Suppressor macrophage treated with lipopolysaccharide for 4 hours (primary cell): ENCODE measurements at regions not wholly inside any gene's neighbourhood (a gene's known extent, or its start where the extent isn't known, plus 50 kb on each side); places are given as distances from the start of the nearest gene placed in this dataset.

Source experiments
- DNase-seq: peaks from one replicate; pipeline ENCODE4 v3.0.0-alpha.2; 2020

DNA sequence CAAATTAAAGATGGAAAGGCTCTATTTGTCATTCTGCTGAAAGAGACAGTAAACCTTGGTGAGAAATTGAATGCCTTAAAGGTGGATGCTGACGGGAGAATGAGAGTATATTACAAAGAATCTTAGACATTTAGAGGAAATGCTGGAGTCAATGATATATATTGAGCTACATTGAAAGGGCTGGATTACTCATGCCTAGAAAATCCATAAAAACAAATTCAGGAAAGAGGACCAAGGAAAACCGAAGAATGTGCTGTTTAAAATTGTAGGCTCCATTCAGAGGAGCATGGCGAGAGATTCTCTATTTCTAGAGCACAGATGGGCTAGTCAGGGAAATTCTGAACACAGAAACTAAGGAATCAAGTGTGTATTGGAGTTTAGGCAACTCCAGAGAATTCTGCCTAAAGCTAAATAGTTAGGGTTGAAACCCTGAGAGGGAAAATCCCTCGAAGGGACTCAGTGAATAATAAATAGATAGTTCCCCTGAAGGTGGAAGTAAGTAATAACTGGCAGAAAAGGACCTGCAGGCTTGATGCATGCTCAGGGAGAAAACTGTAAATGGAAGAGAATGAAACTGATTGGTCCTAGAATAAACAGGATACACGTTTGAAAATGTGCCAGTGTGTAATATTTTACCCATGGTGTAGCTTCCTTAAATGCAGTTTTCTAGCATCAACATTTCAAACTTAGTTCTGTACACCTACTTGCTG, 1532.4 kb upstream of the TENM3 start:
- DNase-seq: no peak

DNA sequence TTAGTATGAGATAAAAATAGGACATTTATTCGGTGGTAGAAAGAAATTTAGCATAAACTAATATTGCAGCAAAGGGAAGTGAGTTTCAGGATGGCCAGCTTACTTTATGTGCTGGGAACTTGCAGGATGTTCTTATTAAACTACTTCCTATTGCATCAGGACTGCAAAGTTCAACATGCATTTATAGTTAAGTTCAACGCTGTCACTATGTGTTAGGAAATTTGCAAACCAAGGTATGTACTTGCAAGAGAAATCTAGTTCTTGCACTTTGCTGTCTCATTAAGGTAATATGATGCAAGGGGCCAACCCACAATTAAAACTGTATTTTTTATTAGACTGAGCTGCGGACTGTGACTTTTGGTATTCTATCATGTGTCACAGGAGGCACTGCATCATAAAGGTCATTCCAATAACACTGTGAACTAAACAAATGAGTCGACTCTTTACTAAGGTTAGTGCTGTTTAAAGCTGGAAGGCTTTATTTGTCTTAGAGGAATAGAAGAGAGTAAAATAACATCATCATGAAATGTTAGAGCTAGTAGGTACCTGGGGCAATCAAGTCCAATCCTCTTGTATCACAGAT, 1525.7 kb upstream of the TENM3 start:
- no peak for DNase-seq

DNA sequence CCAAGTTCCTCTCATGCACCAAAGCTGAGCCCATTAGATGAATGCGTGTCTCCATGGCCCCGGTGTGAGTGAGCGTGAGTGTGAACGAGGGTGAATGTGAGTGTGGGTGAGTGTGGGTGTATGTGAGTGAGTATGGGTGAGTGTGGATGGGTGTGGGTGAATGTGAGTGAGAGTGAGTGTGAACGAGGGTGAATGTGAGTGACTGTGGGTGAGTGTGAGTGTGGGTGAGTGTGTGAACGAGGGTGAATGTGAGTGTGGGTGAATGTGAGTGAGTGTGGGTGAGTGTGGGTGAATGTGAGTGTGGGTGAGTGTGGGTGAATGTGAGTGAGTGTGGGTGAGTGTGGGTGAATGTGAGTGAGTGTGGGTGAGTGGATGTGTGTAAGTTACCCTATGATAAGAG, 1521.8 kb upstream of the TENM3 start:
- no peak for DNase-seq

DNA sequence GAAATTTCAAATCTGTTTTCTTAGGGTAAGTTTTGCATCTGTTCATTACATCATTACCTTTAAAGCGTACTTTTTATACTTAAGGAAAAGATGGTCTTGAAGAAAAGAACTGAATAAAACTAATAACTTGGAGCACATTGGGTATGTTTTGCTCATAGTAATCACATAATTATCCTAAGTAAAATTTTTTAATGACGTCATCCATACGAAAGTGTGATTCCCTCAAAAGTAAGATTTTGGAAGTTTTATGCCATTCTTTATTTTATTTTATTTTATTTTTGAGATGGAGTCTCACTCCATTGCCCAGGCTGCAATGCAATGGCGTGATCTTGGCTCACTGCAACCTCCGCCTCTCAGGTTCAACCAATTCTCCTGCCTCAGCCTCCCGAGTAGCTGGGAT, 1516.6 kb upstream of the TENM3 start:
- no peak for DNase-seq

DNA sequence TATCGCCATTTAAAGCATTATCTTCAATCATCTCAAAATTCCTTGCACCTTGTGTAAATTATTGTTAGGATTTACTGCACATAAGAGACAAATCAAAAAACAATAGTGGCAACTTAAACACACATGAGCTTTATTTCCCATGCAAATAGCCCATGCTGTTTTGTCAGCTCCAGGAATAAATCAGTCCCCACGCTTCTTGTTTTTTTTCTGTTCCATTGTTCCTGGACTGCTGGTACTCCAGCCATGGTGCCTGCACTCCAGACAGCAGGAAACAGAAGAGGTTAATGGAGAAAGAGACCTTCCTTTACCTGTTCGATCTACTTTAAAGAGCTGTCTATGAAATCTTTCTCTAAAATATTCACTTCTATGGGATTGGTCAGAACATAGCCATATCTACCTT, 1515.7 kb upstream of the TENM3 start:
- DNase-seq: no peak

DNA sequence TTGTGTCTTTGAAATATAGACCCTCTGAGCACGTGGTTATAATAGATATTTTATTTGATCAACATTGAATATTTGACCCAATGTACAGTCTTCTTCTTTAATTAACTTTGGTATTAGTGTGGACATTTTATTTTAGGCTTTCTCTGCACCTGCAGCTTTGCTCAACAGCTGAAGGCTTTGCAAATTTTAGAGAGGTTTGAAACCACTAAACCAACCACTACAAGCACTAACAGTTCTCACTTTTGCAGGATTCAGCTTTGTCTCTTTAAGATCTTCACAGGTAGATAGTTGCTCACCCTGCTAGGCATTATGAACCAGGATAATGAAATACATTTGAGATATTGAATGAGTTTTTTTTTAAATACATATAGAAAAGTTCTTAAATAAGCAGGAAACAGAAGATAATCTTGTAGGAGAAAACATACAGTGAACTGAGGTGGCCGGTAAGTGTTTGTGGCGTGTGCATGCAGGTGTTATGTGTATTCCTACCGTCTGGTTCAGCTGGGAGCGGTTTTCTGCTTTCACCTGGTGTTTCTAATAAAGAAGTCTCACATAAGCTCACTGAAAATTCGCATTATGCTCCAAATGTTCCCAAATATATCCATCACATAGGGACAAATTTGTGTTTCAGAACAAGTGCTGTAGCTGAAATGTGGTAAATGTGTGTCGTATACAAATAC, 1508.3 kb upstream of the TENM3 start:
- no peak for DNase-seq

DNA sequence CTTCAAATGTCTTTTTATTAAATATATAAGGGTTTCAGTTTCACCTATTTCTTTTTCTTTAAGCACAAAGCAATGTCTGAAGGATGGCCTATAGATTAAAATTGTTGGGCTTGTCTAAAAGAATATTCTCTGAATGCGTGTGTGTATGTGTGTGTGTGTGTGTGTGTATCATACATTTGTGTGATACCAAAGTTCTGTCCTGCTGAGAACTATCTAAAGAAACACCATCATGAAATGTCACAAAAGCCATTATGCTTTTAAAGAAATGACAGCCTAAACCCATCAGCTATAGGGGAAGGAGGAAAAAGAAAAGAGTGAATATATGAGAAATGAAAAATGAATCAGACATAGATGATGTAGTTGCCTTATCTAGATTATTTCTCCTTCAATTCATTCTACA, 1501.5 kb upstream of the TENM3 start:
- DNase-seq: no peak

DNA sequence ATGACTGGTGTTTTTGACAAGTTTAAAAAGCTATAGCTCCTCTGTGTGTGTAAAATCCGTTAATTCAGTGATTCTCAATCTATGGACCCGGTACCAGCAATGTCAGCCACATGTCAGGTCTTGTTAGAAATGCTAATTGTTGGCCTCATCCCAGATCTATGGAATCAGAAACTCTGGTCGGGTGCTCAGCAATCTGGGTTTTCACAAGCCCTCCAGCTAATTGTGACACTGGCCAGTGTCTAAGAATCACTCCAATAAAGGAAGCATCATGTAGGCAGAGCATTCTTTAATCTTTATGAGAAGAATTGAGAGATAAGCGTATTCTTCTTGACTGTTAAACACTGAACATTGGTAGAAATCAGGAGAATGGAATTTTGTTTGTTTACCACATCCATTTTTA, 1498.2 kb upstream of the TENM3 start:
- no peak for DNase-seq

DNA sequence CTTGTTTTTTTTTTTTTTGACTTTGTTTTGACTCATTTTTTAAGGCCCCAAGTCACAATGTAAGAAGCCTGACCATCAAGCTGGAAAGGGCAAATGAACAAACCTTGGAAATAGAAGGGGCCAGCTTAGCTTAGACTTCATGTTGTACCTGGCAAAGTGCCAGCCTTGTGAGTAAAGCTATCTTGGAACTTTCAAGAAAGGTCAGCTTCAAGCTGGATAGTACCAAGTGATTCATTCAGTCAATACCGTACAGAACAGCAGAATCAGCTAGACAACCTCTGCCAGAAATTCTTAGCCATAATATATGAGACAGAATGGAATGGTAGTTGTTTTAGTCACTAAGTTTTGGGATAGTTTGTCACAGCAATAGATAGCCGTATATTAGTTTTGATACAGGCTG, 1492.2 kb upstream of the TENM3 start:
- DNase-seq: no peak

DNA sequence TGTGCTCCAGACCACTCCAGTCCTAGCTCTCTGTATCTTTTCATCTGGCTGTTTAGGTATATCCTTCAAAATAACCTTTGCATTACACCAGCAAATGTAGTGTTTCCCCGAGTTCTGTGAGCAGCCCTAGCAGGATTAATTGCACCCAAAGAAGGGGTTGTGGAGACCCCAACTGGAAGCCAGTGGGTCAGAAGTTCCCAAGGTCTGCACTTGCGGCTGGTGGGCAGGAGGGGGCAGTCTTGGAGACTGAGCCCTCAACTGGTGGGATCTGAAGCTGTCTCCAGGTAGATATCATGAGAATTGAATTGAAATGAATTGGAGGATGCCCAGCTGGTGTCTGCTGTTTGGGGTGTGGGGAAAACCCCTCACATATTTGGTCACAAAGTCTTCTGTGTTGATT, 1485.3 kb upstream of the TENM3 start:
- no peak for DNase-seq

DNA sequence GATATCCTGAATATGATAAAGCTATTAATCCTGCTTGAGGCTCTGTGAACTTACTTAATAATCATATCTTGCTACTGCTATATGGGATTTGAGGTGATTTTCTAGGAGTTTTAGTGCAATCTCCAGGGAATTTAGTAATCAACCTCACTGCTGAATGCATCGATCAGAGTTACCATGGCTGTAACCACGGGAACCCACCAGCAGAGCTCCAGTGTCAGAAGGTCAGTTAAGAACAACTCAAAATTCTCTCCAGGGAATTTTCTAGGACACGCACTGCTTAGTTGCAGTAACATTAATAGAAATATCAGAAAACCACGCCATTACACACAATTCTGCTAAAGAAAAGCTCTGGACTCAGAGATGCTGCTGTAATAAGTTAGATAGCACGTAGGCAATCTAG, 1477.2 kb upstream of the TENM3 start:
- no peak for DNase-seq

DNA sequence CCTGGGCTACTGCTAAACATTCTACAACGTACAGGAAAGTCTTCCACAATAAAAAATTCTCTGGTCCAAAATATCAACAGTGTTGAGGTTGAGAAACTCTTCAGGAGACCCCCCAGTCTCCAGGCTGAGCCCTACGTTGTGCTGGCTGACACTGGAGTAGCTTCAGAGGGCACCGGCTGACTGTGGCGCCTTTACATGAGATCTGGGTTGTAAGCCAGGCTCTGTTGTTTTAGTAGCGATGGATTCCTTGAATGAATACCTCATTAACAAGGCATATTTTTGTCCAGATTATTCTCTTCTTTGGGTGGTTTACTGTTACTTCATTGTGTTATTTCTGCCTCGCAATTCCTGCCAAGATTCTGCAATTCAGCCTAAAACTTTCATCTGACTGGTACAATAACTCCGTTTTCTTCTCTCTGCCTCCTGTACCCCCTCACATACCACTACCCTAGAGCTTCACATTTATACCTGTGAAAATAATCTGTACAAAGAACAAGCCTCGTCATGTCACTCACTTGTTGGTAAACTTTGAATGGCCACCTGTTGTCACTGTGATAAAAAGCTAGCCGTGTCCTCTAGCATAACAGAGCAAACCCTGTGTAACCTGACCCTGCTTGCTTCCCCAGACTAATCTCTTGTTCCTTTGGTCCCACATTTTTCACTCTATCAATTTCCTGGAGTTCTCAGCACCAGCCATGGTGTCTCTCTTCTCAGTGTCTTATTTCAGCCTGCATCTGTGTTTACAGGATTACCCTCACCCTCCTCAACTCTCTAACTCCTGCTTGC, 1476.1 kb upstream of the TENM3 start:
- no peak for DNase-seq

DNA sequence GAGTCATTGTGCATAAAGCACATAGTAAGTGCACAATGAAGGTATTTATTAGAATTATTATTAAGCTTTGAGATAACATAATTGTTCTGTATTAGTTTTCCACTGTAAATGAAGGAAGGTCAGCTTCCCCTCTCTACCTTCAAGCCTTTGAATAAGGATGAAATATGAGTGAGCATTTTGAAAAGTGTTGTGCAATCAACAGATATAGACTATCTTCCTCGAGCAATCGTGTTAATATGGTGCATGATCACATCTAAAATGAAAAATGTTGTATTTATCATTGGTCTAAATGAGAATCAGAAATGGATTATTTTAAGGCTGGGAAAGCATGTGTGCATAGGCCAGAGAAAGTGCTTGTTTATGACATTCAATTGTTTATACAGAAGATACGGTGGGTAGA, 1474.6 kb upstream of the TENM3 start:
- no peak for DNase-seq

DNA sequence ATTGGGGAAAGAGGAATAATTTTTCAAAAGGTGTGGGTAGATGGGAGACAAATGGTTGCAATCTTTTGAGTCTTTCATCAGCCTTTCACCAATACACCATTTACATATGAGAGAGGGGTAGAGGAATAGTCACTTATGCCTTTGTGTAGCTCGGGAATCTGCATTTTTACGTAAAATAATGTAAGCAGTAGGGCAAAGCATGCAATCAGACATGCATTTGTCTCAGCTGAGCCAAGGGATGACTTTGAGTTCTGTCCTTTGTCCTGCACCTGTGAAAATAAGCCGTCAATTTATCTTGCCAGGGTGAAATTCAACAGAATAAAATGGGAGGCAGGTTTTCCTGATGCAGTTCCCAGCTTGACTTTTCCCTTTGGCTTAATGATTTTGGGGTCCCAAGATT, 1473.4 kb upstream of the TENM3 start:
- no peak for DNase-seq

DNA sequence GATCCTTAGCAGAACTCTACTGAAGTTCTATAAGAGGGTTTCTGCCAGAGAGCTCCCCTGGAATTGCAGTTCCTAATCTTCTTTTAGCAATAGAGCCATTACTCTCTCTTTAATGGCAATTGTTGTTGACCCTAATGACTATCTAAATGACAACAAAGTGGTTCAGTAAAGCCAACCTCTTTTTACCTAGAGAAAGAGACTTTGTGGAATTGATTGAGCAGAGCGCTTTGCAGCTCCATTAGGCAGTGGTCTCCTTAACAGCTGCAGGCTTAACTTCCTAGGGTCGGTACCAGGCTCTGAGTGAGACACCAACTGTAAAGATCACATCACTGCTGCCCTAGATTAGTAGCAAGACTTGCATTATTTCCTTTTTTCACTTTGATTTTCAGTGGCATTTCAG, 1472.9 kb upstream of the TENM3 start:
- no peak for DNase-seq

DNA sequence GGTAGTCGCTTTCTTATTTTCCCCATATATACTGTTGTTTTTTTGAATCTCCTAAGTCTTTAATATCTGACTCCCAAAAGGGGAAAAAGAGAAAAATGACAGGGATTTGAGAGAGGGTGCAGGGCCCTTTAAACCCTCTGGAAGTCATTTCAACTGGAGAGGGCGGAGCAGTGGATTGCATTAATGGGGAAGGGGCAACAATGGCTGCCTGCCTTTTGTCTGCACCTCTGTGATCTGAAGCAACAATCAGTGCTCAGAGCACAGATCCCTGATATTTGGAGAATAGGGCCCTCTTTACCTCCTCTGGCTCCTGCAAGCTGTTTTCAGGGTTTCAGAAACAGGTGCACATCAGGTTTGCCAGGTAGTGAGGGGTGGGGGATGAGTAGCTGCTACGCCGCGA, 1458.3 kb upstream of the TENM3 start:
- no peak for DNase-seq

DNA sequence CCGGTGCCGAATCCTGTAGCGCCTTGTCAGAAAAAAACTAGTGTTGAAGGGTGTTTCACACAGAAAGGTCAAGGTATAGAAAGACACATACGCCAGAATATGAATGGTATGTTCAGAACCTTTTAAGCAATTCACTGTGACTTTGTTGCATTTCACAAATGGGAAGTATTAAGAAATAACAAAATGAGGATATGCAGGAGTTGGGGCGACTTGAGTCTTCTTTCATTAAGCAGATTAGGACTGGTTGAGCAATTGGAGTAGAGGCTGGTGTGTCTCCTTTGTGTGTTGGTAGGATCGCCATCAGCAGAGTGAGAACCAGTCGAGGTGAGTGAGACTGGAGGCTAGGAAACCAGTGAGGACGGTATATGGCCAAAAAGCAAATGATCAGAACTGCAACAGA, 1454.5 kb upstream of the TENM3 start:
- peak; percentile 16 for DNase-seq

DNA sequence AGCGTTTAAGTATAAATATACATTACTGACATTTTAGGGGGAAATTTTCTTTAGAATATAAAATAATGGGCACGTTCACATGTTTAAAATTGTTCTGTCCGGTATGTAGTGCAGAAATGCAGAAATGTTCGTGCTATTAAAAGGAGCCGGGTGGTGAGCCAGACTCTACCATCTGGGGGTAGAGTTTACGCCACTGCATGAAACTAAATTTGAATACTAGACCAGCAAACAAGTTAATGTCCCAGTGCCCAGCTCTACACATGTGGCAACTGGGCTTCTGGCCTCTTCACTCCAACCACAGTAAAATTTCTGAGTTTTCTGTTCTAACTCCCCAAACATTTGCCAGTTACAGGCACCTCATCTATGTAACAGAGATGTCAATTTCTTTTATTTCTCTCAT, 1453.3 kb upstream of the TENM3 start:
- DNase-seq: no peak

DNA sequence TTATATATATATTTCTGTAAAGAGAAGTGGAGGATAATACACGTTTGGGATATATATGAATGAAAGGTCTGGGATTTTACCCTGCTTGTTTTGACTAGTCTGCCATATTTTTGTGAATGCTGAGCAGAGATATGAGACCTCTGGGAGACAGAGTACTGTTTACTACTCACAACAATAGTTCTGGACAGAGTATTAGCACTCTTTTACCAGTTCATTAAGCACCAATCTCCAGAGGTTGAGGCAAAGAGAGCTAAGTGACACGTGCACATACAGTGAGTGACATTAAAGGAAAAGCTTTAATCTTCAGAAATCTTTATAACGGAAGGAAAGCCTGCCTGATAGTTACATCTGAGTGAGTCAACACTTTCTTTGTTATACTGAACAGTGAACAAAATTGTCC, 1452.7 kb upstream of the TENM3 start:
- no peak for DNase-seq

DNA sequence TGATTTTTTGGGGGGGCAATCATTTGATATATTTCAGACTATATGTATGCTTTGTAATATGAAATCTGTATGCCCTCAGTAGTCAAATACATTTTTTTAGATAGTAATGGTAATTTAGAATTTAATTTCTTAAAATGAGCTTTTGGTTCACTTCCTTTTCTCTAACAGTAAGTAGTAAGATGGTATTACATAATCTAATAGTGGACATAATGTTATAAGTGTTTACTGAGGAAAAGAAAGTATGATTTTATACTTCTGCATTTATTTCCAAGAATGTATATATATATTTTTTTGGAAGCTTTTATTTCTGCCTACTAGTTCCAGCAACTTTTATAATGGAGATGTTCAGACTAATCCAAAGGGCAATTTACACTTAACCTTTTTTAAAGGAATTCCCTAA, 1450.7 kb upstream of the TENM3 start:
- peak; percentile 19 for DNase-seq

DNA sequence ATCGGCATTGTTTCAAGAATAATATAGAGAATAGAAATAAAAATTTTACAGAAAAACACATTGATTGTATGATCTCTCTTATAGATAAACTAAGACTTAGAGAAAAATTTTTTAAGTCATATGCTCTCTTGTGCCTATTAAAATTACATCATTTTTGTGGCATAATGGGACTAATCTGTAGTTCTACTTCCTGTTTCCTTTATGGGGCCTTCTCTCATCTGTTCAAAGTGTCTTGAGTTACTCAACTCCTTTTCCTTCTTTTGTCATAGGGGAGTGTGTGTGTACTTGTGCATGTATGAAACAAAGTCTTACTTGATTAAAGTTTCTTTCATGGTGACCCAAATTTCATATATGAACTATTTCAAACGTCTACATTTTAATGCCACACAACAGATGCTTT, 1448.9 kb upstream of the TENM3 start:
- DNase-seq: peak; percentile 74

DNA sequence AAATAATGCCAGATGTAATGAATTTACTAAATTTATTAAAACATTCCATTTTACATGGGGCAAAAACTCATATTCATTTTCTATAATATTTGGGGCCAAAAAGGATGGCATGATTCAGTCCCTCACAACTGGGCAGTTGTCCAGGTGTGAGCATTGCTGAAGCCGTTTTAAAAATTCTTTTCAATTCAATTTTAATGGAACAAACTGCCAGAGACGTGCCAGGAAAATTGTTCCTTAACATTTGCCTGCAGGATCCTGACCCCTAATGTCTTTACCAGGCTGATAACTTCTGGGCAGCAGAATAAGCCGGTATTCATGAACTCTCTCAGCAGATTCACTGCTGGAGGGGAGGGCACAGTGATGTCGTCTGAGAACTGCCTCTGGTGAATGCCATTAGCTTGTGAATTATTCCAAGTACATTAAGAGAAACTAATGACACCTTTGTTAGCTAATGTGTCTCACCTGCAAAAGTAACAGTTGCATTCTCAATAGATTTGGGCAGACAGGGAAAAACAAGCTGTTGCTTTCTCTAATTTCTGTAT, 1445.1 kb upstream of the TENM3 start:
- no peak for DNase-seq

DNA sequence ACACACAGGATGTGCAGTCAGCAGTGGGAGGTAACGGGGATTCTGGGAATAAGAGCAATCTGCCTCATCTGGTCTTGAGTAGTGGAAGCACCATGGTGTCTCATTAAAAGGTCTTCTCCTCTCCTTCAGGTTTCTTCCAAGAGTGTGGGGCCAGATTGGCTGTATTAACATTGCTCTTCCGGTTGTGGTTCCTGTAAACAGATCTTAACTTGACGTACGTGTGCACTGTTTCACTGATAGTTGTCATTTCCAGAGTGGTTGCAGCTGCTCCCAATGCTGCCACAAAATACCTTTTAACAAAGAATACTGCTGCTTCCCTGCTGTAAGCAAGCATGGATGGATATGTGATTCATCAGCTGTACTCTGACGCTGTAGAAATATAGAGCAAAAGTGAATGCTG, 1443.4 kb upstream of the TENM3 start:
- DNase-seq: no peak

DNA sequence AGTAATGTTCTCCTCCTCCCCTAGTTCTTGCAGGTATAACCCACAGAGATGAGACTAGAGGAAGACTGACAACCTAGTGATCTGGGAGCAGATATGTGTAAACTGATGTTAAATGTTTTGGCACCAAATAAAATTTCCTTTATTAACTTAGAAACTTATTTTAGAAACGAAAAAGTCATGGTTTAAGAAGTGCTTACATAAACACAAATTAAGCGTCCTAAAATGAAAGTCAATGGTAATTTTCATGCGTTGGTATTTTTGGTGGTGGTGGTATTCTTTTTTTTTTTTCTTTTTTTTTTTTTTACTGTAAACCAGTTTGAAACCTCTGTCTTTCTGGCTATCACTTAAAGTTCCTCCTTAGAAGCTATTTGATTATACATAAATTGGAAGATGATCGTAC, 1438.1 kb upstream of the TENM3 start:
- DNase-seq: no peak
